NCI-H1105 treated with DMSO at 0.1 percent for 48 hours (cell line): ENCODE measurements at regions not wholly inside any gene's neighbourhood (a gene's known extent, or its start where the extent isn't known, plus 50 kb on each side); places are given as distances from the start of the nearest gene placed in this dataset.

Experiments used
- DNase-seq: peaks from one replicate; lab custom pipeline; 2025; lab: John Stamatoyannopoulos, UW

GRCh38 chr16:73569266-73569980, 521.5 kb upstream of the ZFHX3 start:
- no peak for DNase-seq

- DNase-seq = no peak
Observed at GRCh38 chr16:73568769-73569168, 520.8 kb upstream of the ZFHX3 start.

- no peak for DNase-seq
Observed at GRCh38 chr16:73565925-73566324, 518.0 kb upstream of the ZFHX3 start.

- no peak for DNase-seq
Observed at GRCh38 chr16:73565263-73565662, 517.3 kb upstream of the ZFHX3 start.

- no peak for DNase-seq
Observed at GRCh38 chr16:73563709-73564108, 515.8 kb upstream of the ZFHX3 start.

- DNase-seq = no peak
Observed at GRCh38 chr16:73560497-73560896, 512.6 kb upstream of the ZFHX3 start.

GRCh38 chr16:73558219-73558618, 510.3 kb upstream of the ZFHX3 start:
- no peak for DNase-seq

GRCh38 chr16:73553941-73554660, 506.2 kb upstream of the ZFHX3 start:
- no peak for DNase-seq

- DNase-seq = no peak
Observed at GRCh38 chr16:73549984-73550631, 502.2 kb upstream of the ZFHX3 start.

GRCh38 chr16:73547552-73548403, 499.9 kb upstream of the ZFHX3 start:
- no peak for DNase-seq

- peak; percentile 62 for DNase-seq
Observed at GRCh38 chr16:73546341-73546845, 498.5 kb upstream of the ZFHX3 start.

GRCh38 chr16:73545755-73546154, 497.8 kb upstream of the ZFHX3 start:
- DNase-seq = peak; percentile 13

GRCh38 chr16:73545290-73545689, 497.4 kb upstream of the ZFHX3 start:
- no peak for DNase-seq

- DNase-seq = no peak
Observed at GRCh38 chr16:73544826-73545225, 496.9 kb upstream of the ZFHX3 start.

GRCh38 chr16:73543970-73544599, 496.2 kb upstream of the ZFHX3 start:
- DNase-seq = no peak

GRCh38 chr16:73543331-73543969, 495.5 kb upstream of the ZFHX3 start:
- no peak for DNase-seq

GRCh38 chr16:73542885-73543284, 495.0 kb upstream of the ZFHX3 start:
- DNase-seq = no peak

GRCh38 chr16:73537921-73538320, 490.0 kb upstream of the ZFHX3 start:
- DNase-seq = no peak

- no peak for DNase-seq
Observed at GRCh38 chr16:73536931-73537330, 489.0 kb upstream of the ZFHX3 start.

GRCh38 chr16:73531021-73531420, 483.1 kb upstream of the ZFHX3 start:
- no peak for DNase-seq

- no peak for DNase-seq
Observed at GRCh38 chr16:73530529-73530928, 482.6 kb upstream of the ZFHX3 start.
